WTC11 (cell line): ENCODE measurements at regions not wholly inside any gene's neighbourhood (a gene's known extent, or its start where the extent isn't known, plus 50 kb on each side); places are given as distances from the start of the nearest gene placed in this dataset.

ENCODE experiments used
- CTCF ChIP-seq: fragments of 200-600 bp; IDR thresholded peaks from 2 replicates; pipeline ENCODE4 v1.8.0; 2022; ENCODE audit warnings: antibody characterized with exemption
- EMX1 ChIP-seq: fragments of 250-450 bp; sonication (Bioruptor Pico); IDR thresholded peaks from 2 replicates; pipeline ENCODE4 v1.8.0; 2021; ENCODE audit warnings: mild to moderate bottlenecking
- NR2C2 ChIP-seq: sonication (generic); formaldehyde crosslinking; IDR thresholded peaks from 2 replicates; pipeline ENCODE4 v1.8.0; 2022; ENCODE audit warnings: mild to moderate bottlenecking, missing genetic modification reagents

GRCh38 chr13:103935117-103935516, 868.9 kb upstream of the SLC10A2 start:
- TF ChIP-seq NR2C2 (CRISPR knock-in tag): no peak
- TF ChIP-seq CTCF: no peak
- TF ChIP-seq EMX1 (CRISPR knock-in tag): no peak
